K562 (cell line): ENCODE measurements at regions not wholly inside any gene's neighbourhood (a gene's known extent, or its start where the extent isn't known, plus 50 kb on each side); places are given as distances from the start of the nearest gene placed in this dataset.

Experiments used
- CSDE1 ChIP-seq, 2 experiments: fragments of 450-650 bp; IDR thresholded peaks; 2 replicates each; pipeline ENCODE4 v1.6.1; 2016; ENCODE audit warnings: mild to moderate bottlenecking in 1 of 2
- FIP1L1 ChIP-seq: fragments of 200-400 bp; formaldehyde crosslinking; IDR thresholded peaks from 2 replicates; pipeline ENCODE4 v1.6.1; 2018; ENCODE audit warnings: mild to moderate bottlenecking, low read depth, low read length; ENCODE audit not compliant: poor library complexity, severe bottlenecking
- NFRKB ChIP-seq: fragments of 450-650 bp; IDR thresholded peaks from 2 replicates; pipeline ENCODE4 v1.6.1; 2016; ENCODE audit warnings: low read depth
- PRPF4 ChIP-seq: fragments of 200-400 bp; formaldehyde crosslinking; IDR thresholded peaks from one replicate; pipeline ENCODE4 v1.6.1; 2017; ENCODE audit warnings: low read length, low read depth, mild to moderate bottlenecking; ENCODE audit not compliant: insufficient read depth, poor library complexity, severe bottlenecking
- RNF2 ChIP-seq: sonication (generic); IDR thresholded peaks from 2 replicates; pipeline ENCODE4 v1.6.1; 2016
- SRF ChIP-seq, 2 experiments: fragments of 250-450, 450-650 bp in 1 of 2; sonication (Bioruptor Pico) in 1 of 2; sonication (generic) in 1 of 2; formaldehyde crosslinking; IDR thresholded peaks; 2 replicates each; pipeline versions ENCODE4 v1.5.0 to v1.5.1; 2020 to 2022; ENCODE audit warnings: mild to moderate bottlenecking in 1 of 2, missing genetic modification reagents in 1 of 2
- TBL1XR1 ChIP-seq, 2 experiments: IDR thresholded peaks; 2 replicates each; pipeline ENCODE4 v1.6.1; 2012; ENCODE audit warnings: improper control_type of control experiment in 2 of 2, low read length in 2 of 2, mild to moderate bottlenecking in 1 of 2
- ZNF699 ChIP-seq: fragments of 250-450 bp; sonication (Bioruptor Pico); IDR thresholded peaks from 2 replicates; pipeline ENCODE4 v1.8.0; 2021; ENCODE audit warnings: mild to moderate bottlenecking, moderate library complexity; ENCODE audit not compliant: insufficient replicate concordance
- ZNF76 ChIP-seq: fragments of 250-450 bp; sonication (Bioruptor Pico); IDR thresholded peaks from 2 replicates; pipeline ENCODE4 v1.4.0; 2020; ENCODE audit warnings: mild to moderate bottlenecking, moderate library complexity, borderline replicate concordance
- TF ChIP-seq, protein P1 (sequence below), 2 experiments: IDR thresholded peaks; 2 replicates each; pipeline ENCODE4 v1.6.1; 2012; ENCODE audit warnings: improper control_type of control experiment in 2 of 2, low read depth in 2 of 2, low read length in 2 of 2, borderline replicate concordance in 1 of 2
- TF ChIP-seq, protein P2 (sequence below): fragments of 450-650 bp; IDR thresholded peaks from 2 replicates; pipeline ENCODE4 v1.6.1; 2016
- TF ChIP-seq, protein P3 (sequence below), 3 experiments: IDR thresholded peaks in 2 of 3; conservative IDR thresholded peaks in 1 of 3; 2 replicates each; pipeline ENCODE4 v1.5.1; 2011 to 2012; ENCODE audit warnings: low read length in 3 of 3, mild to moderate bottlenecking in 3 of 3, control low read depth in 2 of 3, improper control_type of control experiment in 1 of 3, inconsistent platforms in 1 of 3, low read depth in 1 of 3, mixed read lengths in 1 of 3, moderate library complexity in 1 of 3; ENCODE audit not compliant: insufficient read depth in 2 of 3

DNA sequence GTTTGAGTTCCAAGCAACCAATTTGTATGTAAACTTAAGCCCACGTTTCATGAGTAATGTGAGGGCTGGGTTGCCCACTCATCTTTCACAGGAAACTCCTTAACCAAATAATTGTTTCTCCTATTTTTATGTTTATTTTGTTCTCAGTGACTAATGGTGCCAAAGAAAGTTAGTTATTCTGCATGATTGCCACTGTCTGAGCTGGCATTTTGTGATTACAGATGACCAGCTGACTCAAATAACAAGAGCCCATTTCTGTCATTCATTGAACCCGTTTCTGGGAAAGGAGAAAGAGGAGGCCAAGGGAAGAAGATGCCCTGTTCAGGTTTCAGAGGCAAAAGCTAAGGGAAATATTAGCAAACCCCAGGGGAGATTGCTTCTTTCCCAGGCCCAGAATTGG lies 186.9 kb upstream of the MYO3A start:
- no peak for TF ChIP-seq ZNF699 (CRISPR knock-in tag)
- TF ChIP-seq FIP1L1 = no peak
- no peak for TF ChIP-seq ZNF76 (CRISPR knock-in tag)
- TF ChIP-seq PRPF4 = no peak
- no peak for TF ChIP-seq RNF2
- TF ChIP-seq SRF (CRISPR knock-in tag; IDR thresholded peaks at IDR 0.05) = no peak
- TF ChIP-seq NFRKB = no peak
- TF ChIP-seq, protein P1, sequence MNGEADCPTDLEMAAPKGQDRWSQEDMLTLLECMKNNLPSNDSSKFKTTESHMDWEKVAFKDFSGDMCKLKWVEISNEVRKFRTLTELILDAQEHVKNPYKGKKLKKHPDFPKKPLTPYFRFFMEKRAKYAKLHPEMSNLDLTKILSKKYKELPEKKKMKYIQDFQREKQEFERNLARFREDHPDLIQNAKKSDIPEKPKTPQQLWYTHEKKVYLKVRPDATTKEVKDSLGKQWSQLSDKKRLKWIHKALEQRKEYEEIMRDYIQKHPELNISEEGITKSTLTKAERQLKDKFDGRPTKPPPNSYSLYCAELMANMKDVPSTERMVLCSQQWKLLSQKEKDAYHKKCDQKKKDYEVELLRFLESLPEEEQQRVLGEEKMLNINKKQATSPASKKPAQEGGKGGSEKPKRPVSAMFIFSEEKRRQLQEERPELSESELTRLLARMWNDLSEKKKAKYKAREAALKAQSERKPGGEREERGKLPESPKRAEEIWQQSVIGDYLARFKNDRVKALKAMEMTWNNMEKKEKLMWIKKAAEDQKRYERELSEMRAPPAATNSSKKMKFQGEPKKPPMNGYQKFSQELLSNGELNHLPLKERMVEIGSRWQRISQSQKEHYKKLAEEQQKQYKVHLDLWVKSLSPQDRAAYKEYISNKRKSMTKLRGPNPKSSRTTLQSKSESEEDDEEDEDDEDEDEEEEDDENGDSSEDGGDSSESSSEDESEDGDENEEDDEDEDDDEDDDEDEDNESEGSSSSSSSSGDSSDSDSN (IDR thresholded peaks at IDR 0.05; ENCODE audit: borderline replicate concordance in 1 of 2, low read depth in 2 of 2, low read length in 2 of 2) = no peak
- TF ChIP-seq, protein P2, sequence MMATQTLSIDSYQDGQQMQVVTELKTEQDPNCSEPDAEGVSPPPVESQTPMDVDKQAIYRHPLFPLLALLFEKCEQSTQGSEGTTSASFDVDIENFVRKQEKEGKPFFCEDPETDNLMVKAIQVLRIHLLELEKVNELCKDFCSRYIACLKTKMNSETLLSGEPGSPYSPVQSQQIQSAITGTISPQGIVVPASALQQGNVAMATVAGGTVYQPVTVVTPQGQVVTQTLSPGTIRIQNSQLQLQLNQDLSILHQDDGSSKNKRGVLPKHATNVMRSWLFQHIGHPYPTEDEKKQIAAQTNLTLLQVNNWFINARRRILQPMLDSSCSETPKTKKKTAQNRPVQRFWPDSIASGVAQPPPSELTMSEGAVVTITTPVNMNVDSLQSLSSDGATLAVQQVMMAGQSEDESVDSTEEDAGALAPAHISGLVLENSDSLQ = no peak
- no peak for TF ChIP-seq CSDE1 (IDR thresholded peaks at IDR 0.05)
- TF ChIP-seq, protein P3, sequence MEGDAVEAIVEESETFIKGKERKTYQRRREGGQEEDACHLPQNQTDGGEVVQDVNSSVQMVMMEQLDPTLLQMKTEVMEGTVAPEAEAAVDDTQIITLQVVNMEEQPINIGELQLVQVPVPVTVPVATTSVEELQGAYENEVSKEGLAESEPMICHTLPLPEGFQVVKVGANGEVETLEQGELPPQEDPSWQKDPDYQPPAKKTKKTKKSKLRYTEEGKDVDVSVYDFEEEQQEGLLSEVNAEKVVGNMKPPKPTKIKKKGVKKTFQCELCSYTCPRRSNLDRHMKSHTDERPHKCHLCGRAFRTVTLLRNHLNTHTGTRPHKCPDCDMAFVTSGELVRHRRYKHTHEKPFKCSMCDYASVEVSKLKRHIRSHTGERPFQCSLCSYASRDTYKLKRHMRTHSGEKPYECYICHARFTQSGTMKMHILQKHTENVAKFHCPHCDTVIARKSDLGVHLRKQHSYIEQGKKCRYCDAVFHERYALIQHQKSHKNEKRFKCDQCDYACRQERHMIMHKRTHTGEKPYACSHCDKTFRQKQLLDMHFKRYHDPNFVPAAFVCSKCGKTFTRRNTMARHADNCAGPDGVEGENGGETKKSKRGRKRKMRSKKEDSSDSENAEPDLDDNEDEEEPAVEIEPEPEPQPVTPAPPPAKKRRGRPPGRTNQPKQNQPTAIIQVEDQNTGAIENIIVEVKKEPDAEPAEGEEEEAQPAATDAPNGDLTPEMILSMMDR (IDR thresholded peaks at IDR 0.05 in 2 of 3, conservative IDR thresholded peaks at IDR 0.05 in 1 of 3; ENCODE audit: insufficient read depth in 2 of 3, low read depth in 1 of 3, low read length in 3 of 3) = no peak
- TF ChIP-seq TBL1XR1 (IDR thresholded peaks at IDR 0.05; ENCODE audit: low read length in 2 of 2) = no peak
